AG04450 (cell line): ENCODE measurements at regions not wholly inside any gene's neighbourhood (a gene's known extent, or its start where the extent isn't known, plus 50 kb on each side); places are given as distances from the start of the nearest gene placed in this dataset.

Experiments
- CTCF ChIA-PET: fragments of 300-600, 350-600 bp; formaldehyde crosslinking; extraction: SDS; loops from one replicate; lab custom pipeline; 2022; ENCODE audit warnings: antibody characterized with exemption, inconsistent platforms; lab: Charles Lee
- POLR2A ChIA-PET: fragments of 350-600 bp; formaldehyde crosslinking; extraction: SDS; loops from one replicate; lab custom pipeline; 2021; ENCODE audit warnings: antibody characterized with exemption, inconsistent platforms; lab: Yijun Ruan, JAX
- DNase-seq: peaks from one replicate; pipeline ENCODE4 v3.0.0-alpha.2; 2011; ENCODE audit warnings: low read depth, low spot score
- H3K27ac ChIP-seq: one replicate; pipeline ENCODE4 v1.5.1; 2012; ENCODE audit warnings: low read depth, low read length, control low read depth
- H3K27me3 ChIP-seq: one replicate; pipeline ENCODE4 v1.6.0; 2012; ENCODE audit warnings: low read length; ENCODE audit not compliant: control insufficient read depth, insufficient read depth
- H3K4me3 ChIP-seq: 2 replicates; pipeline ENCODE4 v1.5.1; 2011; ENCODE audit warnings: mild to moderate bottlenecking, low read depth, low read length, control low read depth
- H3K9me3 ChIP-seq: 2 replicates; pipeline ENCODE4 v1.5.1; 2012; ENCODE audit warnings: low read length; ENCODE audit not compliant: control insufficient read depth, insufficient read depth
- CTCF ChIP-seq: IDR thresholded peaks from 2 replicates; pipeline ENCODE4 v1.5.1; 2011; ENCODE audit warnings: low read depth, low read length, control low read depth, inconsistent platforms

DNA sequence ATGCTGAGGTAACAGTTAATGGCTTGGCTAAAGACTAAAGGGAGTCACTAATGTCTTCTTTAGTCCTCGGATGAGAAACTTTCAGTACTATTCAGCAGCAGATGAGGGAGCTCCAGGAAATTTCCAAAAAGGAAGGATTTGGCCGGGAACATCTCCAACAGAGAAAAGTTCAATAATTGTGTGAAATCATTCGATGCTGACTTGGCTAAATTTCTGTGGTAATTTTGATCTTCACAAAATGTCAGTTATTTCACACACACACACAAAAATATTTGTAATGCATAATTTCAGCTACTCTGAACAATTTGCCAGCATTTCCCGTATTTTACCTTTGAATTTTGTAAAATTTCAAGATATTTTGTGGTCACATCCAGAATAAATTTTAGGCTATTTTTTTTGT lies 462.8 kb upstream of the MDFIC2 start:
- Histone ChIP-seq H3K27ac (no peak overlapping the region), H3K4me3 (no peak overlapping the region), H3K27me3 (no peaks in the 10 kb centered on the region), H3K9me3 (no peaks in the 10 kb centered on the region)
- TF ChIP-seq CTCF = no peak
- DNase-seq = no peak
- POLR2A ChIA-PET = no interaction called here
- CTCF ChIA-PET = no interaction called here

- DNase-seq = no peak
- CTCF ChIA-PET = no interaction called here
- POLR2A ChIA-PET = no interaction called here
These were observed 462.2 kb upstream of the MDFIC2 start for GRCh38 chr3:70774641-70775040.

GRCh38 chr3:70771426-70772147 lies 459.1 kb upstream of the MDFIC2 start:
- Histone ChIP-seq H3K9me3 (no peaks in the 10 kb centered on the region), H3K4me3 (no peak overlapping the region), H3K27ac (no peak overlapping the region), H3K27me3 (no peaks in the 10 kb centered on the region)
- ChIA-PET CTCF (no interaction called here), POLR2A (no interaction called here)
- no peak for TF ChIP-seq CTCF
- DNase-seq = no peak

More at GRCh38 chr3:70774641-70775040, 462.2 kb upstream of the MDFIC2 start:
- Histone ChIP-seq H3K27ac (no peak overlapping the region), H3K4me3 (no peak overlapping the region), H3K9me3 (no peaks in the 10 kb centered on the region), H3K27me3 (no peaks in the 10 kb centered on the region)
- TF ChIP-seq CTCF = no peak

GRCh38 chr3:70770650-70771049 lies 458.2 kb upstream of the MDFIC2 start:
- ChIA-PET CTCF (no interaction called here), POLR2A (no interaction called here)
- H3K9me3 ChIP-seq = no peaks in the 10 kb centered on the region
- no peak for TF ChIP-seq CTCF
- H3K27me3 ChIP-seq = no peaks in the 10 kb centered on the region
- H3K4me3 ChIP-seq = no peak overlapping the region
- no peak overlapping the region for H3K27ac ChIP-seq
- no peak for DNase-seq

GRCh38 chr3:70766301-70766700 lies 453.9 kb upstream of the MDFIC2 start:
- no peak for TF ChIP-seq CTCF
- Histone ChIP-seq H3K27me3 (no peaks in the 10 kb centered on the region), H3K4me3 (no peak overlapping the region), H3K27ac (no peak overlapping the region), H3K9me3 (no peaks in the 10 kb centered on the region)
- no peak for DNase-seq
- ChIA-PET POLR2A (no interaction called here), CTCF (no interaction called here)
